Epithelial cell of esophagus (primary cell): ENCODE measurements at regions not wholly inside any gene's neighbourhood (a gene's known extent, or its start where the extent isn't known, plus 50 kb on each side); places are given as distances from the start of the nearest gene placed in this dataset.

ENCODE experiments used
- DNase-seq: peaks from one replicate; pipeline ENCODE4 v3.0.0; 2010; ENCODE audit warnings: low read depth
- H3K4me3 ChIP-seq: 2 replicates; pipeline ENCODE4 v1.5.1; 2011; ENCODE audit warnings: mild to moderate bottlenecking, low read length, control low read depth
- TF ChIP-seq, protein P1 (sequence below): IDR thresholded peaks from 2 replicates; pipeline ENCODE4 v1.5.1; 2011; ENCODE audit warnings: low read depth, mild to moderate bottlenecking, low read length, control low read depth, inconsistent platforms; ENCODE audit not compliant: insufficient read depth; ENCODE audit errors: missing control alignments

DNA sequence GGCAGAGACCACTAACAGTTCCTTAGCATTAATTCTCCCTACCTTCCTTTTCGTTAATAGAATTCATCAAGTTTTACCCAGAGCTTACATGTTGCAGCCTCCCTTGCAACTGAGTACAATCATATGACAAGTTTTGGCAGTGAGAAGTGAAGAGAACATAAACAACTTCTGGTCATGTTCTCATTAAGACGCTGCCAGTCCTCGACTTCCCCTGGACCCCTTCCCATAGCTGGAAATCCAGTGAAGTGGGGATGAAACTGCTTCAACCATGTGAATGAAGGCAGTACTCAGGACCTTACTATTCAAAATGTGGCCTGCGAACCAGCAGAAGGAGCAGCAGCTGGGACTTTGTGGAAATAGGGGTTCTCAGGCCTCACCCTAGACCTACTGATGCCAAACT is 133.9 kb downstream of the SPTSSA start:
- H3K4me3 ChIP-seq: no peak overlapping the region
- TF ChIP-seq, protein P1, sequence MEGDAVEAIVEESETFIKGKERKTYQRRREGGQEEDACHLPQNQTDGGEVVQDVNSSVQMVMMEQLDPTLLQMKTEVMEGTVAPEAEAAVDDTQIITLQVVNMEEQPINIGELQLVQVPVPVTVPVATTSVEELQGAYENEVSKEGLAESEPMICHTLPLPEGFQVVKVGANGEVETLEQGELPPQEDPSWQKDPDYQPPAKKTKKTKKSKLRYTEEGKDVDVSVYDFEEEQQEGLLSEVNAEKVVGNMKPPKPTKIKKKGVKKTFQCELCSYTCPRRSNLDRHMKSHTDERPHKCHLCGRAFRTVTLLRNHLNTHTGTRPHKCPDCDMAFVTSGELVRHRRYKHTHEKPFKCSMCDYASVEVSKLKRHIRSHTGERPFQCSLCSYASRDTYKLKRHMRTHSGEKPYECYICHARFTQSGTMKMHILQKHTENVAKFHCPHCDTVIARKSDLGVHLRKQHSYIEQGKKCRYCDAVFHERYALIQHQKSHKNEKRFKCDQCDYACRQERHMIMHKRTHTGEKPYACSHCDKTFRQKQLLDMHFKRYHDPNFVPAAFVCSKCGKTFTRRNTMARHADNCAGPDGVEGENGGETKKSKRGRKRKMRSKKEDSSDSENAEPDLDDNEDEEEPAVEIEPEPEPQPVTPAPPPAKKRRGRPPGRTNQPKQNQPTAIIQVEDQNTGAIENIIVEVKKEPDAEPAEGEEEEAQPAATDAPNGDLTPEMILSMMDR: no peak
- DNase-seq: no peak

DNA sequence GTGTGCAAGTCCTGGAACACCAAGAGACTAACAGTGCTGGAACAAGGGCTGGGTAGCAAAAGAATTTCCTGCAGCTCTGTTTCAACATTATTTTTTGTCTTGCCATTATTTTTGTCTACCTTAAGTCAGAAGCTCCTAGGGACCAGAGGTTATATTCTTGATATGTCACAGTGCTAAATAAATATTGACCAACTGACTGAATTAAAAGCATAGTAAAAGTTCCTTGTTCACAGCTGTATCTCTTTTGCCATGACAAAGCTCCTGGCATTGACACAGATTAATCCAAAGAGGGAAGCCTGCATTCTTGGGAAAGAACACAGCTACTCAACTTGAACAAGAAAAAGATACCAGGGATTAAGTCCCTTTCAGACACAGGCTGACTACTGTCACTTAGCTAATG is 136.5 kb downstream of the SPTSSA start:
- no peak for DNase-seq
- no peak overlapping the region for H3K4me3 ChIP-seq
- TF ChIP-seq, protein P1: no peak

DNA sequence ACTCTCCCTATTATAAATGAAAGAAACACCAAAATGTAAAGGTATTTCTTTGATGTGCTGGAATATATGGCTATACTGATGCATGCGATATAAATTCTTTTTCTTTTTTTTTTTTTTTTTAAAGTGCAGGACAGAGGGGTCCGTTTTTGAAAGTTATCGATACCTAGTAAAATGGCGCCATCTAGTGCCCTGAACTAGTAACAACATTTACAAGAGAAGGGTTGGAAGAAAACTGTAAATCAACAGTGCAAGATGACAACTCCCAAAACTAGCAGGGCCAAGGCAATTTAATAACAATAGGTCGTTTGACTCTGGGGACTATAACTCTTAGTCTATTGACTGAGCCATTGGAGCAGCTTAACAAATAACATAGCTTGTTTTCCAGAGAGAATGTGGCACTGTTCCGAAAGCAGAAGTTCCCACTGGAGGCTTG is 137.7 kb downstream of the SPTSSA start:
- TF ChIP-seq, protein P1: peak; percentile 64
- peak; percentile 40 for DNase-seq
- no peak overlapping the region for H3K4me3 ChIP-seq

DNA sequence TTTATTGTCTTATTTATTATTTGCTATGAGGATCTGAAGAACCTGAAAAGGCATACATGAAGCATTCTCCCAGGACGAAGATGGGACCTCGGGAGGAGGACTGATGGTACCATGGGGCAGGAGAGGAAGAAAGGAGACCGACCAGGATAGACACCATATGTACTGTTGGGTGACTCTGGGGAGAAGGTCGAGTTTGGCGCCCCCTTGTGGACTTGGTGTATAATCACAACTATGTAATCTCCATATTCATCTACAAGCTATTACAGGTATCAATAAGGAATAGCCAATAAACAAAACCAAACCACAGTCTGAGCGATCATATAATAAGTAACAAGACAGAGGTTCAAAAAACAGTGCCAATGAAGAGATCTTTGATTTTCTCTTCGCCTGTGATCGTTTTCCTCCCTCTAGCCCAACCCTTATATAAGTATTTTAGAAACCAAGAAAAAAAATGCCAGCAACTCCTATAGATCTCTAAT is 139.1 kb downstream of the SPTSSA start:
- no peak overlapping the region for H3K4me3 ChIP-seq
- TF ChIP-seq, protein P1: peak; percentile 73
- DNase-seq: peak; percentile 76

DNA sequence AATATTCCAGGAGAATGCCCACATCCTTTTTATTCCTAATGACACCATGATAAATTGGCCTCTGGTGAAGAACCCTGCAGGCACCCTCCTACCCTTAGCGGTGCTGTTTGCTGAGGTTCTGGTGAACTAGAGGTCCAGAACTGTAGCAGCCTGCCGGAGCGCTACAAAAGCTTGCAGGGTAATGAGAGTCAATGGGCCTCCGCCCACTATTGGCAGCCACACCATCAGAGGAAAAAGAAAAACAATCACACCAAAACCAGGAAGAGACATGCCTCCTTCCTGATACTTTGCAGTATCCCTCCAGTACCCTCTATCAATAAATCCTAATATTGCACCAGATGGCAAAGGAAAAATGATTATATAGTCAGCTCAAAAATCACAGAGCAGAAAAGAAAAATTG is 142.9 kb downstream of the SPTSSA start:
- H3K4me3 ChIP-seq: no peak overlapping the region
- DNase-seq: no peak
- TF ChIP-seq, protein P1: no peak

DNA sequence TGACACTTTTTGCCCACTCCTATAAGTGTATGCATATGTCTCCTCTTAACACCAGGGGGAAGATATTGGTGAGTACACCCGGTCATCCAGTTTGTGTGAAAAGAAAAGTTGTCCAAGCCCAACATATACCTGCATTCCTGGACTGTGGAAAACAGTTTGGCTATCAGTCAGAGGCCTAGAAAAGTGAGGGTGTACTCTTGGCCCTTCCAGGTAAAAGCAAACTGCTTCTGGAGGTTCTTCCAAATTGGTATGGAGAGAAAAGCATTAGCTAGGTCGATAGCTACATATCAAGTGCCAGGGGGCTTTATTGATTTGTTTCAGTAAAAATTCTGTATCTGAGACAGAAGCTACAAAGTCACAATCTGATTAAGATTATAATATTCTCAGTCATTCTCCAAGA is 144.0 kb downstream of the SPTSSA start:
- no peak for DNase-seq
- H3K4me3 ChIP-seq: no peak overlapping the region
- TF ChIP-seq, protein P1: no peak

DNA sequence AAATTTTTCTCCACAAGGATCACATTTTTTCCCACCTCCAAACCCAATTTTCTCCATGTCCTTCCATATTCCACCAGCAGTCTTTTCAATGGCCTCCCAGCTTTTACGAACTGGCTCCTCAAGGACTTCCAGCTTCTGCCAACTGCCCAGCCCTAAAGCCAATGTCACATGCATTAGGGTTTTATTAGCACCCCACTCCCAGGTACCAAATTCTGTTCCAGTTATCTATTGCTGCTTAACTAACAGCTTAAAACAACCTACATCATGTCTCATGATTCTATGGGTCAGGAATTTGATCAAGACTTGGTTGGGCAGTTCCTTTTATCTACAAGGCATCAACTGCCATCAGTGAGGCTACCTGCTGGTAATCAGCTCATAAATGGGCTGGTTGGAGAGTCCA is 151.3 kb downstream of the SPTSSA start:
- TF ChIP-seq, protein P1: no peak
- no peak overlapping the region for H3K4me3 ChIP-seq
- DNase-seq: no peak
